ENCODE measurements at regions not wholly inside any gene's neighbourhood (a gene's known extent, or its start where the extent isn't known, plus 50 kb on each side); places are given as distances from the start of the nearest gene placed in this dataset.
"Not testable (repeated sequence)": the region's sequence is repeated elsewhere in the genome, so short reads cannot be mapped to it uniquely, and the experiment has no call there.

DNA sequence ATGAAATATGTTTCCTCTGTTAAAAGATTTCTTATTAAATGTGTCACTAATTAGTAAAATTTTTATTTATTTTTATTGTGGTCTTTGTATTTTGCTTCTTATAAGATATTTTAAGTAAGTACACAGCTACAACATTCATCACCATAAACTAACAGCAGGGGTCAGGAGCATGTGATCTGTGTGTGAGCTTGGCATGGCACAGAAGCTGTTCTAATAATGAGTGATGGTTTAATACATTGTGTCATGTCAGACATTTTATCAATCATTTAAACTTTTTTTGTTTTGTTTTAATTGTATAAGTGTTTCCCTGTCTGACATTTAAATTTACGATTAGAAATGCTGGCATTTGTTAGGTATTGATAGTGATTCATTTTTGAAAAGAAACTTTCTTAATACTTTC, 585.4 kb downstream of the DSC3 start:
- DNase-seq = no peak

DNA sequence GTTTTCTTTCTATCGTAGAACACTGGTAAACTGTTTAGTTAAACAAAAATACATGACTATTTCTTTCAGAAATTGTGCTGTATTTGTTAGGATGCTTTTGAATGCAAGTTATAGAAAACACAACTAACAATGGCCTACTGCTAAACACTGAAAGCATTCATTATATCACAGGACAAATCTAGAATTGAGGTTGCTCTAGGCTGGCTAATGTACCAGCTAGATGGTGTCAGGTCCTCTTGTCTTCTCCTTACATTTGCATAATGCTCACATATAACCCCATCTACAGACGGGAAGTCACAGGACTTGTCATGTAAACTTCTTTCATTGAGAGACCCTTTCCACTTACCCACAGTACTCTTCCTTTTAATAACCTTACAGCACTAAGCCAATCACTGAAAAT, 586.8 kb downstream of the DSC3 start:
- intact Hi-C loops (cut with DNase I, micrococcal nuclease) = no loop called here

More for the DNA sequence above, 585.4 kb downstream of the DSC3 start:
- Mint-ChIP-seq H3K27me3 (no peaks in the 10 kb centered on the region), H3K36me3 (ENCODE audit: low read depth) (no peaks in the 10 kb centered on the region), H3K9me3 (ENCODE audit: low read depth) (peaks cover 9% of the 10 kb centered on the region), H3K4me1 (no peaks in the 10 kb centered on the region), H3K27ac (no peak overlapping the region), H3K4me3 (no peak overlapping the region)
- ChIA-PET POLR2A (no interaction called here), CTCF (no interaction called here)
- intact Hi-C loops (cut with DNase I, micrococcal nuclease) = no loop called here
- ATAC-seq = no peak

DNA sequence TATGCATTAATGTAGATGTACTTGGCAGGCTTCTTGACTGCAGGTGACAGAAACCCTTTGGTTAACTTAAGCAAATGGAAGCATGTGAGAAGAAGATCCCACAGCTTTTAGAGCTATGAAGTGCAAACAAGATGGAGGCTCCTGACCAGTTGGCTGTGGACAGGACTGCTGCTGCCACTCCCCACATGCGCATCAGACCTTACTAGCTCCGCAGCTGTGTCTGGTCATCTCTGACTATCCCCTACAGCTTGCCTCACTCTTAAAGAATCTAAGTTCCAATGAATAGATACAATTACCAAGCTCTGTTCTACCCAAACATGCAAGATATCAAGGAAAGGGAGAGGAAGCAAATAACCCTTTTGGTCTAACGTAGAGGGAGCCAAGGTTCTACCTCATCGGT, 587.6 kb downstream of the DSC3 start:
- Mint-ChIP-seq H3K27me3 (no peaks in the 10 kb centered on the region), H3K9me3 (ENCODE audit: low read depth) (peaks cover 11% of the 10 kb centered on the region), H3K4me3 (no peak overlapping the region), H3K36me3 (ENCODE audit: low read depth) (no peaks in the 10 kb centered on the region), H3K27ac (no peak overlapping the region), H3K4me1 (no peaks in the 10 kb centered on the region)
- ChIA-PET POLR2A (no interaction called here), CTCF (no interaction called here)
- DNase-seq (no peak), ATAC-seq (no peak)
- intact Hi-C loops (cut with DNase I, micrococcal nuclease) = no loop called here

More for the DNA sequence above, 586.8 kb downstream of the DSC3 start:
- no peak overlapping the region for H3K27ac Mint-ChIP-seq
- DNase-seq = no peak
- H3K4me3 Mint-ChIP-seq = no peak overlapping the region
- ATAC-seq = no peak
- H3K4me1 Mint-ChIP-seq = no peaks in the 10 kb centered on the region
- CTCF ChIA-PET = no interaction called here
- no peaks in the 10 kb centered on the region for H3K36me3 Mint-ChIP-seq (ENCODE audit: low read depth)
- no peaks in the 10 kb centered on the region for H3K27me3 Mint-ChIP-seq
- peaks cover 9% of the 10 kb centered on the region for H3K9me3 Mint-ChIP-seq (ENCODE audit: low read depth)
- POLR2A ChIA-PET = no interaction called here

DNA sequence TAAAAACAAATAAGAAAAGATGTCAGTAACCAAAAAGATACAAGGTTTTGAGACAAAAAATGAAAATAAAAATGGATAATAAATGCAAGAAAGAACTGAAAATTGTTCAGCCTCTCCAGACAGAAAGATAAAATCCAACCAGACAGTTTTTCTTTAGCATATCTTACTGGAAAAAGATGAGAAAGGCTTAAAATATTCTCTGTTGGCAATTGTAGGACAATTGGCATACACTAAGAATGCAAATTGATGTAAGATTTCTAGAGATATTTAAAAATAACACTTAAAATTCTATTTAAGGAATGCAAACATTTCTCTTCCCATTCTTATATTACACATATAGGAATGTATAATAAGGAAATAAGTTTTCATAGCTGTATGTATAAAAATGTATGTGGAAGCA, 590.6 kb downstream of the DSC3 start:
- POLR2A ChIA-PET = no interaction called here
- no peaks in the 10 kb centered on the region for H3K27me3 Mint-ChIP-seq
- intact Hi-C loops (cut with DNase I, micrococcal nuclease) = no loop called here
- DNase-seq (no peak), ATAC-seq (no peak)
- H3K4me1 Mint-ChIP-seq = no peaks in the 10 kb centered on the region
- CTCF ChIA-PET = no interaction called here
- H3K9me3 Mint-ChIP-seq (ENCODE audit: low read depth) = peaks cover 16% of the 10 kb centered on the region
- H3K36me3 Mint-ChIP-seq (ENCODE audit: low read depth) = no peaks in the 10 kb centered on the region
- H3K4me3 Mint-ChIP-seq = no peak overlapping the region
- H3K27ac Mint-ChIP-seq = no peak overlapping the region

DNA sequence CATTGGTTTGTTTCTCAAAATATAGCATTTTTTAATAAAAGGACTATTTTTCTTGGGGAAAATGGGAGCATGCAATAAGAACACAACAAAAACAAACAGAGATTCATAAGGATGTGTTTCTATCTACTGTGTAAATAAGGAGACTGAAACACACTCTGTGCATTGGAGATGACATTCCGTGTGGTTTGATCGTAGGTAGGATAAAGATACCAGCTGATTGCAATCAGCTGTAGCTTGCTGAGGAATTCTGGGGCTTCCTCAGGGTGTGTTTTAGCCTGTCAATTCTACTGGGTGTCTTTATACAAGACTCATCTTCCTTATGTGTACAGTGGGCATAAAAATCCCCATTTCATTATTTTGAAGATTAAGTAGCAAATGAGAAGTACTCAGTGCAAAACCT, 591.6 kb downstream of the DSC3 start:
- H3K27me3 Mint-ChIP-seq = no peaks in the 10 kb centered on the region
- no peaks in the 10 kb centered on the region for H3K4me1 Mint-ChIP-seq
- DNase-seq (no peak), ATAC-seq (no peak)
- H3K27ac Mint-ChIP-seq = no peak overlapping the region
- ChIA-PET CTCF (no interaction called here), POLR2A (no interaction called here)
- intact Hi-C loops (cut with DNase I, micrococcal nuclease) = no loop called here
- H3K4me3 Mint-ChIP-seq = no peak overlapping the region
- H3K36me3 Mint-ChIP-seq (ENCODE audit: low read depth) = no peaks in the 10 kb centered on the region
- peaks cover 15% of the 10 kb centered on the region for H3K9me3 Mint-ChIP-seq (ENCODE audit: low read depth)

DNA sequence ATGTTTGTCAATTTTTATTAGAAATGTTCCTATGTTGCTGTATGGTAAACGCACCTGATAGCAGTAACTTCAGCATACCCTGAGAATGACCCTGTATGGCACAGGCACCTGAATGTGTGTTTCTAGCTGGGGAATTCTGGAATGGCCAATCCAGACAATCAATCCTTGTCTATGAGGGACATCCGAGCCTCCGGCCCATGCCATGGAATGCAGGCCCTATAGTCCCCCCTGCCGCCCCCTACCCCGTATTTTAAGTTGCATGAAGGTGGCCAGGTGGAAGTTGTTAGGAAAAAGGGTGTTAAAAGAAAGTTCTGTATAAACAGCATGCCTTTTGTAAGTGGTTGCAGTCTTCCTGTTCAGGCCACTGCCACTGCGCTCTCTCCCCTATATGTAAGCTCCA, 595.9 kb downstream of the DSC3 start:
- Mint-ChIP-seq H3K36me3 (ENCODE audit: low read depth) (no peaks in the 10 kb centered on the region), H3K27me3 (no peaks in the 10 kb centered on the region), H3K4me3 (no peak overlapping the region), H3K4me1 (no peaks in the 10 kb centered on the region), H3K27ac (no peak overlapping the region), H3K9me3 (ENCODE audit: low read depth) (peaks cover 13% of the 10 kb centered on the region)
- DNase-seq (no peak), ATAC-seq (no peak)
- CTCF ChIA-PET = no interaction called here
- POLR2A ChIA-PET = no interaction called here
- intact Hi-C loops (cut with DNase I, micrococcal nuclease) = no loop called here

DNA sequence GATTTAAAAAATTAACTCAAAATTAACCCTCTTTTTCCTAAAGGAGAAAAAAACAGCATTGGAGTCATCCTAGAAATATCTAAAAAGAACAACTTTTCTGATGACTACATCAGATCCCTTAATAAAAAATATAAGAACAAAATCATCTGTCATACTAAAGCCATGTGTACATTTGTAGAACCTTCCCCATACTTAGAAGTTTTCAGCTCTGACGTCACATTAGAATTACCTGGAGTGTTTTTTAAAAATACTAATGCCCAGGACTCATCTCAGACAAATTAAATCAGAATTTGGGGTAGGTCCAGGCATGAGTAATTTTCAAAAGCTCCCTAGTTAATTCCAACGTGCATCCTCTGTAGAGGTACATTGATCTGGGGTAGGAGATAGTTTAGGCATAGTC, 598.0 kb downstream of the DSC3 start:
- no peak for ATAC-seq
- H3K9me3 Mint-ChIP-seq (ENCODE audit: low read depth) = peaks cover 13% of the 10 kb centered on the region
- H3K27ac Mint-ChIP-seq = no peak overlapping the region
- ChIA-PET POLR2A (no interaction called here), CTCF (no interaction called here)
- H3K4me3 Mint-ChIP-seq = no peak overlapping the region
- H3K36me3 Mint-ChIP-seq (ENCODE audit: low read depth) = no peaks in the 10 kb centered on the region
- H3K27me3 Mint-ChIP-seq = no peaks in the 10 kb centered on the region
- no peaks in the 10 kb centered on the region for H3K4me1 Mint-ChIP-seq
- intact Hi-C loops (cut with DNase I, micrococcal nuclease) = no loop called here
- no peak for DNase-seq

DNA sequence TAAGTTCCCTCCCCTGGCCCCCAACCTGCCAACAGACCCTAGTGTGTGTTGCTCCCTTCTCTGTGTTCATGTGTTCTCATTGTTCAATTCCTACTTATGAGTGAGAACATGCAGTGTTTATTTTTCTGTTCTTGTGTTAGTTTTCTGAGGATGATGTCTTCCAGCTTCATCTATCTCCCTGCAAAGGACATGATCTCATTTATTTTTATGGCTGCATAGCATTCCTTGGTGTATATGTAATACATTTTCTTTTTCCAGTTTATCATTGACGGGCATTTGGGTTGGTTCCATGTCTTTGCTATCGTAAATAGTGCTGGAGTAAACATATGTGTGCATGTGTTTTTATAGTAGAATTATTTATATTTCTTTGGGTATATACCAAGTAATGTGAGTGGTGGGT, 602.2 kb downstream of the DSC3 start:
- peaks cover 6% of the 10 kb centered on the region for H3K9me3 Mint-ChIP-seq (ENCODE audit: low read depth)
- intact Hi-C loops (cut with DNase I, micrococcal nuclease) = no loop called here
- ChIA-PET CTCF (no interaction called here), POLR2A (no interaction called here)
- H3K36me3 Mint-ChIP-seq (ENCODE audit: low read depth) = no peaks in the 10 kb centered on the region
- no peak for ATAC-seq
- H3K4me3 Mint-ChIP-seq = no peak overlapping the region
- no peak overlapping the region for H3K27ac Mint-ChIP-seq
- H3K4me1 Mint-ChIP-seq = no peaks in the 10 kb centered on the region
- DNase-seq = no peak
- no peaks in the 10 kb centered on the region for H3K27me3 Mint-ChIP-seq

DNA sequence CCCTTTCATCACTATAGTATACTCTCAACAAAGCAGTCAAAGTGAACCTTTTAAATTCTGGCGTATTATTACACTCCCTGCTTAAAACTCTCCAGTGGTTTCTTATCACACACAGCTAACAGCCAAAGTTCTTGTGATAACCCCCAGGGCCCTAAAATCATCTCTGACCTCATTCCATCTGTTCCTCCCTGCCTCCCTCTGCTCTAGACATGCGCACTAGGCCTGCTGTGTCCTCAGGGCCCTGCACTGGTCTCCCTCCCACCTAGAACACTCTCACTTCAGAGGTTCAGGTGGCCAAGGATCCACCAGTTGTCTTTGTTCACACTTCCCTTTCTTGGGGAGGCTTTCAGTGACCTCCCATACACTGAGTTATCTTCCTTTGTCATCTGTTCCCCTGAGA, 603.4 kb downstream of the DSC3 start:
- ATAC-seq (no peak), DNase-seq (no peak)
- ChIA-PET CTCF (no interaction called here), POLR2A (no interaction called here)
- H3K27me3 Mint-ChIP-seq = no peaks in the 10 kb centered on the region
- H3K36me3 Mint-ChIP-seq (ENCODE audit: low read depth) = no peaks in the 10 kb centered on the region
- H3K27ac Mint-ChIP-seq = no peak overlapping the region
- H3K4me1 Mint-ChIP-seq = no peaks in the 10 kb centered on the region
- H3K4me3 Mint-ChIP-seq = no peak overlapping the region
- intact Hi-C loops (cut with DNase I, micrococcal nuclease) = no loop called here
- H3K9me3 Mint-ChIP-seq (ENCODE audit: low read depth) = peaks cover 6% of the 10 kb centered on the region

DNA sequence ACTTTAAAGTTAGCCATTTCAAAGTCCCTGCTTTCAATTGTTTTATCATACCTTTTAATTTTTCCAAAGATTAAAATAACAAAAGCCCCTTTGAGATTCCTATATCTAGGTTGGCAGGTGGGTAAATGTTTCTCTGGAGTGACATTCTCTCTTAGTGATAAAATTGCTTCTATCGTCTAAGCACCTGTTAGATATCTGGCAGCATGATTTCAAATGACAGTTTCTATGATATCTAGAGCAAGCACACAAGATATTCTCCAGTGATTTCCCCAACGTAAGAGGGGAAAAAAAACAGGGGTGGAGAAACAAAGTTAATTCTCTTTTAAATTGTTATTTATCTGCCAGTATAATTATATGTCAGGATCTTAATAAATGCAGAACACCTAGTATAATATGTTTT, 610.2 kb downstream of the DSC3 start:
- H3K4me1 Mint-ChIP-seq = no peaks in the 10 kb centered on the region
- H3K9me3 Mint-ChIP-seq (ENCODE audit: low read depth) = peaks cover 8% of the 10 kb centered on the region
- H3K27me3 Mint-ChIP-seq = no peaks in the 10 kb centered on the region
- ATAC-seq (no peak), DNase-seq (no peak)
- ChIA-PET CTCF (no interaction called here), POLR2A (no interaction called here)
- no peak overlapping the region for H3K4me3 Mint-ChIP-seq
- no peaks in the 10 kb centered on the region for H3K36me3 Mint-ChIP-seq (ENCODE audit: low read depth)
- H3K27ac Mint-ChIP-seq = no peak overlapping the region
- intact Hi-C loops (cut with DNase I, micrococcal nuclease) = no loop called here

DNA sequence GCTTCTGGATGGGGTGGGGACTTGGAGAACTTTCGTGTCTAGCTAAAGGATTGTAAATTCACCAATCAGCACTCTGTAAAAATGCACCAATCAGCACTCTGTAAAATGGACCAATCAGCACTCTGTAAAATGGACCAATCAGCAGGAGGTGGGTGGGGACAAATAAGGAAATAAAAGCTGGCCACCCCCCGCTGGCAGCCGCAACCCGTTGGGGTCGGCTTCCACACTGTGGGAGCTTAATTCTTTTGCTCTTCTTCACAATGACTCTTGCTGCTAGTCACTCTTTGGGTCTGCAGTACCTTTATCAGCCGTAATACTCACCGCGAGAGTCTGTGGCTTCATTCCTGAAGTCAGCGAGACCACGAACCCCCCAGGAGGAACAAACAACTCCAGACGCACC, 623.1 kb downstream of the DSC3 start:
- CTCF ChIA-PET; H3K36me3 Mint-ChIP-seq (ENCODE audit: low read depth); intact Hi-C loops (cut with DNase I, micrococcal nuclease): not testable (repeated sequence)

DNA sequence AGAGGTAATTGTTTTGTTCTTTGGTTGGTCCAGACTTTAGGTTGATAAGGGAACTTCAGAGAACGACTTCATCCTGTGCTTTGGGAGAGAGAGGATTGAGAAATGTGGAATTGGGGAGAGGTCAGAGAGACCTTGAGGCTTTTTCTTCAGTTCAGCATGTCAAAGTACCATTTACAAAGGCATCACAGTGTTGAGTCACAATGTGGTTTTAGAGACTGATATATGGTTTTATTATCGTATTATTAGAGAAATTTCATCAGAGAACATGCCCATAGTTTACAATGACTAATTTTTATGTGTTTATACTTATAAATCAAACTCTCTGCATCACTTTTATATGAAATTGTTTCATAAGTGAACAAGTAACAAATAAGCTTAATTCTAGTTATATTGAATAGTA, 626.6 kb downstream of the DSC3 start:
- Mint-ChIP-seq H3K27ac (no peak overlapping the region), H3K4me3 (no peak overlapping the region)

More for the DNA sequence above, 623.1 kb downstream of the DSC3 start:
- H3K4me1 Mint-ChIP-seq, POLR2A ChIA-PET, ATAC-seq, DNase-seq, H3K4me3 Mint-ChIP-seq, H3K27me3 Mint-ChIP-seq, H3K27ac Mint-ChIP-seq: not testable (repeated sequence)
- peaks cover 17% of the 10 kb centered on the region for H3K9me3 Mint-ChIP-seq (ENCODE audit: low read depth)

DNA sequence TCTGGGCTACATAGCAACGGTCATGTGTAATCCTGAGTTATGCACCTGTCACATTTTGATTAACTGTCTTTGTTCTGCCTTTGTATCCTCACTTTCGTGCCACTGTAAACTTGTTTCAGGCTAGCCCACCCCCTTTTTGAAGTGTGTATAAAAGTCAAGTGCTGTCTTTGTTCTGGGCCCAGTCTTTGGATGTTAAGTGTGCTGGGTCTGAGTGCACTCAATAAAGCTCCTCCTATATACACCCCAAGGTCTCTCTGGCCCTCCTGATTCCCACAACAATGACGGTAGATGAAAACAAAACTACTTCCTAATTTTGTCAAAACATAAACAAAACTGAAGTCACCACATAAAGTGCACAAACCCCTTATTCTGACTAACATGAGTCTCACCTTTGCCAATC, 633.4 kb downstream of the DSC3 start:
- H3K27me3 Mint-ChIP-seq = no peaks in the 10 kb centered on the region
- no peak overlapping the region for H3K4me3 Mint-ChIP-seq
- no peaks in the 10 kb centered on the region for H3K4me1 Mint-ChIP-seq
- ATAC-seq (no peak), DNase-seq (no peak)
- H3K27ac Mint-ChIP-seq = no peak overlapping the region
- H3K9me3 Mint-ChIP-seq (ENCODE audit: low read depth) = peaks cover 10% of the 10 kb centered on the region
- H3K36me3 Mint-ChIP-seq (ENCODE audit: low read depth) = no peaks in the 10 kb centered on the region
- CTCF ChIA-PET = no interaction called here
- POLR2A ChIA-PET = no interaction called here
- intact Hi-C loops (cut with DNase I, micrococcal nuclease) = no loop called here

More for the DNA sequence above, 626.6 kb downstream of the DSC3 start:
- DNase-seq (no peak), ATAC-seq (no peak)
- Mint-ChIP-seq H3K27me3 (no peaks in the 10 kb centered on the region), H3K36me3 (ENCODE audit: low read depth) (no peaks in the 10 kb centered on the region), H3K9me3 (ENCODE audit: low read depth) (peaks cover 17% of the 10 kb centered on the region), H3K4me1 (no peaks in the 10 kb centered on the region)
- intact Hi-C loops (cut with DNase I, micrococcal nuclease) = no loop called here
- ChIA-PET CTCF (no interaction called here), POLR2A (no interaction called here)
